H9 (cell line): ENCODE measurements at regions not wholly inside any gene's neighbourhood (a gene's known extent, or its start where the extent isn't known, plus 50 kb on each side); places are given as distances from the start of the nearest gene placed in this dataset.

Source experiments
- DNase-seq: peaks from one replicate; pipeline ENCODE4 v3.0.0-alpha.2; 2017
- H2AFZ ChIP-seq: one replicate; pipeline ENCODE4 v1.6.1; 2013; ENCODE audit warnings: mild to moderate bottlenecking, low read length, control low read depth, moderate library complexity
- H2AK5ac ChIP-seq: 2 replicates; pipeline ENCODE4 v1.6.1; 2013; ENCODE audit warnings: low read length, control low read depth, mixed read lengths; ENCODE audit not compliant: insufficient read length
- H2BK120ac ChIP-seq: one replicate; pipeline ENCODE4 v1.6.1; 2013; ENCODE audit warnings: low read depth, mild to moderate bottlenecking, low read length, control low read depth, inconsistent platforms; ENCODE audit not compliant: poor library complexity, severe bottlenecking
- H2BK12ac ChIP-seq: 2 replicates; pipeline ENCODE4 v1.6.1; 2013; ENCODE audit warnings: low read length, control low read depth, mixed read lengths, low read depth; ENCODE audit not compliant: insufficient read length
- H2BK15ac ChIP-seq: 2 replicates; pipeline ENCODE4 v1.6.1; 2013; ENCODE audit warnings: low read depth, low read length, control low read depth
- H2BK20ac ChIP-seq: one replicate; pipeline ENCODE4 v1.6.1; 2013; ENCODE audit warnings: low read depth, mild to moderate bottlenecking, low read length, control low read depth, inconsistent platforms; ENCODE audit not compliant: poor library complexity, severe bottlenecking
- H2BK5ac ChIP-seq: 2 replicates; pipeline ENCODE4 v1.6.1; 2013; ENCODE audit warnings: low read length, control low read depth, mixed read lengths; ENCODE audit not compliant: insufficient read length
- H3K14ac ChIP-seq: 2 replicates; pipeline ENCODE4 v1.6.1; 2013; ENCODE audit warnings: low read length, control low read depth; ENCODE audit not compliant: insufficient read depth
- H3K18ac ChIP-seq: 2 replicates; pipeline ENCODE4 v1.6.1; 2013; ENCODE audit warnings: low read depth, mild to moderate bottlenecking, mixed read lengths, low read length, control low read depth; ENCODE audit not compliant: insufficient read length
- H3K23ac ChIP-seq: 2 replicates; pipeline ENCODE4 v1.6.1; 2013; ENCODE audit warnings: low read length, control low read depth, mixed read lengths, low read depth; ENCODE audit not compliant: insufficient read length
- H3K23me2 ChIP-seq: 2 replicates; pipeline ENCODE4 v1.6.1; 2013; ENCODE audit warnings: low read depth, mild to moderate bottlenecking, mixed read lengths, low read length, control low read depth; ENCODE audit not compliant: insufficient read length, poor library complexity, severe bottlenecking
- H3K27ac ChIP-seq: 2 replicates; pipeline ENCODE4 v1.5.1; 2013; ENCODE audit warnings: low read length, control low read depth, mixed read lengths, low read depth; ENCODE audit not compliant: insufficient read length
- H3K27me3 ChIP-seq: 2 replicates; pipeline ENCODE4 v1.6.1; 2013; ENCODE audit warnings: low read length, control low read depth, inconsistent platforms; ENCODE audit not compliant: insufficient read depth
- H3K4ac ChIP-seq: 2 replicates; pipeline ENCODE4 v1.6.1; 2013; ENCODE audit warnings: low read depth, mild to moderate bottlenecking, control low read depth, inconsistent platforms, low read length, moderate library complexity
- H3K4me1 ChIP-seq: 2 replicates; pipeline ENCODE4 v1.6.1; 2013; ENCODE audit warnings: low read length, control low read depth, inconsistent platforms; ENCODE audit not compliant: insufficient read depth
- H3K4me2 ChIP-seq: 2 replicates; pipeline ENCODE4 v1.6.1; 2013; ENCODE audit warnings: low read length, control low read depth, mixed read lengths; ENCODE audit not compliant: insufficient read length, insufficient read depth
- H3K56ac ChIP-seq: 2 replicates; pipeline ENCODE4 v1.6.1; 2013; ENCODE audit warnings: low read depth, mild to moderate bottlenecking, mixed read lengths, low read length, control low read depth; ENCODE audit not compliant: insufficient read length
- H3K79me1 ChIP-seq: 2 replicates; pipeline ENCODE4 v1.6.1; 2013; ENCODE audit warnings: low read depth, mild to moderate bottlenecking, moderate library complexity, low read length, control low read depth, inconsistent platforms; ENCODE audit not compliant: insufficient read depth, poor library complexity, severe bottlenecking
- H3K79me2 ChIP-seq: 2 replicates; pipeline ENCODE4 v1.6.1; 2013; ENCODE audit warnings: low read length, control low read depth, inconsistent platforms; ENCODE audit not compliant: insufficient read depth
- H3K9ac ChIP-seq: 2 replicates; pipeline ENCODE4 v1.6.1; 2013; ENCODE audit warnings: low read length, control low read depth, mixed read lengths; ENCODE audit not compliant: insufficient read length; ENCODE audit errors: extremely low read depth
- H3K9me3 ChIP-seq: one replicate; pipeline ENCODE4 v1.6.1; 2013; ENCODE audit warnings: low read depth, low read length, inconsistent platforms; ENCODE audit not compliant: control insufficient read depth
- H3T11ph ChIP-seq: one replicate; pipeline ENCODE4 v1.6.1; 2013; ENCODE audit warnings: mild to moderate bottlenecking, low read length, control low read depth, inconsistent platforms
- H4K20me1 ChIP-seq: one replicate; pipeline ENCODE4 v1.6.1; 2013; ENCODE audit not compliant: control insufficient read depth, insufficient read length, insufficient read depth
- H4K5ac ChIP-seq: 2 replicates; pipeline ENCODE4 v1.6.1; 2013; ENCODE audit warnings: low read depth, mild to moderate bottlenecking, mixed read lengths, low read length, control low read depth; ENCODE audit not compliant: insufficient read length
- H4K8ac ChIP-seq: replicated peaks from 2 replicates; pipeline ENCODE4 v1.6.1; 2013; ENCODE audit warnings: low read length, control low read depth, mixed read lengths, low read depth; ENCODE audit not compliant: insufficient read length
- H4K91ac ChIP-seq: 2 replicates; pipeline ENCODE4 v1.6.1; 2013; ENCODE audit warnings: low read depth, mild to moderate bottlenecking, moderate library complexity, mixed read lengths, low read length, control low read depth; ENCODE audit not compliant: insufficient read length
- H3K27ac Mint-ChIP-seq, 3 experiments: 2 replicates in 2 of 3; 3 replicates in 1 of 3; pipeline ENCODE4 v1.8.0; 2020 to 2021; ENCODE audit warnings: mixed read lengths in 3 of 3, mild to moderate bottlenecking in 1 of 3, moderate library complexity in 1 of 3
- H3K27me3 Mint-ChIP-seq: 2 replicates; pipeline ENCODE4 v1.8.0; 2021; ENCODE audit warnings: low read depth, mild to moderate bottlenecking, moderate library complexity, mixed read lengths
- H3K36me3 Mint-ChIP-seq, 3 experiments: 2 replicates in 2 of 3; 3 replicates in 1 of 3; pipeline ENCODE4 v1.8.0; 2020 to 2021; ENCODE audit warnings: low read depth in 3 of 3, mixed read lengths in 3 of 3; ENCODE audit not compliant: insufficient read depth in 1 of 3
- H3K4me1 Mint-ChIP-seq, 2 experiments: 2 replicates each; pipeline ENCODE4 v1.8.0; 2020; ENCODE audit warnings: mixed read lengths in 2 of 2
- H3K4me3 Mint-ChIP-seq, 2 experiments: 2 replicates in 1 of 2; 3 replicates in 1 of 2; pipeline ENCODE4 v1.8.0; 2020 to 2021; ENCODE audit warnings: mild to moderate bottlenecking in 2 of 2, mixed read lengths in 2 of 2, moderate library complexity in 1 of 2
- H3K9me3 Mint-ChIP-seq, 2 experiments: 2 replicates in 1 of 2; 3 replicates in 1 of 2; pipeline ENCODE4 v1.8.0; 2020; ENCODE audit warnings: mild to moderate bottlenecking in 2 of 2, mixed read lengths in 2 of 2, moderate library complexity in 1 of 2
- CTCF ChIP-seq: fragments of 200-600 bp; sonication (generic); conservative IDR thresholded peaks from 3 replicates; pipeline ENCODE4 v1.8.0; 2021; ENCODE audit warnings: antibody characterized with exemption, mild to moderate bottlenecking
- WGBS: extraction: QIAGEN DNeasy Blood & Tissue Kit; methylation state at CpG from one replicate; pipeline ENCODE4 v1.1.7; 2013; ENCODE audit warnings: missing lambda C conversion rate, low lambda C conversion rate, mixed read lengths; ENCODE audit not compliant: insufficient read length; ENCODE audit errors: extremely low coverage; 5-methylcytosine and 5-hydroxymethylcytosine counted together

GRCh38 chr6:148016013-148016412, 326.6 kb upstream of the SASH1 start:
- Mint-ChIP-seq H3K36me3 (peaks cover 8 to 11% (median 9%) of the 10 kb centered on the region in 3 experiments; a peak in 6 of 7 replicates), H3K27ac (no peak overlapping the region), H3K27me3 (no peaks in the 10 kb centered on the region), H3K4me3 (no peak overlapping the region), H3K4me1 (peaks cover 4 to 5% of the 10 kb centered on the region in 2 experiments; a peak in 2 of 4 replicates), H3K9me3 (peaks cover 9 to 11% of the 10 kb centered on the region in 2 experiments)
- H3K18ac ChIP-seq = no peak overlapping the region
- H2BK12ac ChIP-seq = no peak overlapping the region
- DNase-seq = no peak
- no peak overlapping the region for H2AK5ac ChIP-seq
- no peaks in the 10 kb centered on the region for H3K79me2 ChIP-seq
- no peak overlapping the region for H2BK15ac ChIP-seq
- no peak overlapping the region for H2BK20ac ChIP-seq
- no peak overlapping the region for H3K9ac ChIP-seq
- no peaks in the 10 kb centered on the region for H4K20me1 ChIP-seq
- H3K14ac ChIP-seq = no peak overlapping the region
- no peak overlapping the region for H4K8ac ChIP-seq
- H4K5ac ChIP-seq = no peak overlapping the region
- H3K27ac ChIP-seq = no peak overlapping the region
- H3K4me1 ChIP-seq = no peaks in the 10 kb centered on the region
- H2BK5ac ChIP-seq = no peak overlapping the region
- no peaks in the 10 kb centered on the region for H3K23me2 ChIP-seq
- H3K27me3 ChIP-seq = no peaks in the 10 kb centered on the region
- no peak overlapping the region for H4K91ac ChIP-seq
- H2AFZ ChIP-seq = no peak overlapping the region
- TF ChIP-seq CTCF = no peak
- H3K4ac ChIP-seq = no peak overlapping the region
- H3K4me2 ChIP-seq = no peak overlapping the region
- H3K23ac ChIP-seq = no peak overlapping the region
- H2BK120ac ChIP-seq = no peak overlapping the region
- WGBS = no CpG with 5 or more reads among the region's 1 CpG
- no peaks in the 10 kb centered on the region for H3K79me1 ChIP-seq
- H3T11ph ChIP-seq = no peak overlapping the region
- H3K9me3 ChIP-seq = no peaks in the 10 kb centered on the region
- no peak overlapping the region for H3K56ac ChIP-seq
